ENCODE measurements at regions not wholly inside any gene's neighbourhood (a gene's known extent, or its start where the extent isn't known, plus 50 kb on each side); places are given as distances from the start of the nearest gene placed in this dataset.

DNA sequence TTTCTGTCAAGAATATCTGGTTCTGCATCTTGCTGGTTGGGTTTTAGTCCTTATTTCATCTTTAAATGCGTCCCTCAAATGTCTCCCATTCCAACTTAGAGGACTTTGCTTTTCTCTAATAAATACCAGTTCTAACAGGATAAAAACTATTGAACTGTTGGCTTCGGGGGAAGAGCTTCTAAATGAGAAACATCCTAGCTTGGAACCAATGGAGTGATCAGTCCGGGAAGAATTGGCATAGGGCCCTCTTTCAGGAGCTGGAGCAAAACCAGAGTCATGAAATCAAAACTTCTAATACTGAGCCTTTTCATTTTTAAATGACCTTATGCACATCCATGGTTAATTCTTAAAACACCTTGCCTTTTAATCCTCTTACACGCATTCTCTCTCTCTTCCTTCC, 401.6 kb upstream of the SMIM21 start:
- no peak for DNase-seq
- intact Hi-C loops (cut with DNase I, micrococcal nuclease) = no loop called here

GRCh38 chr18:75828379-75828778, 400.9 kb upstream of the SMIM21 start:
- TF ChIP-seq CTCF (IDR thresholded peaks at IDR 0.05) = no peak
- Histone ChIP-seq H3K4me1 (ENCODE audit: low read depth) (no peaks in the 10 kb centered on the region), H3K36me3 (ENCODE audit: low read depth) (no peaks in the 10 kb centered on the region), H3K9me3 (no peaks in the 10 kb centered on the region), H3K4me3 (no peak overlapping the region)
- intact Hi-C loops (cut with DNase I, micrococcal nuclease) = no loop called here
- peak; percentile 28 for ATAC-seq
- DNase-seq = peak in 1 of 3 donors; percentile 10

More for the DNA sequence above, 401.6 kb upstream of the SMIM21 start:
- TF ChIP-seq CTCF (IDR thresholded peaks at IDR 0.05) = no peak
- Histone ChIP-seq H3K36me3 (ENCODE audit: low read depth) (no peaks in the 10 kb centered on the region), H3K9me3 (no peaks in the 10 kb centered on the region), H3K4me1 (ENCODE audit: low read depth) (no peaks in the 10 kb centered on the region), H3K4me3 (no peak overlapping the region)
- ATAC-seq = no peak

DNA sequence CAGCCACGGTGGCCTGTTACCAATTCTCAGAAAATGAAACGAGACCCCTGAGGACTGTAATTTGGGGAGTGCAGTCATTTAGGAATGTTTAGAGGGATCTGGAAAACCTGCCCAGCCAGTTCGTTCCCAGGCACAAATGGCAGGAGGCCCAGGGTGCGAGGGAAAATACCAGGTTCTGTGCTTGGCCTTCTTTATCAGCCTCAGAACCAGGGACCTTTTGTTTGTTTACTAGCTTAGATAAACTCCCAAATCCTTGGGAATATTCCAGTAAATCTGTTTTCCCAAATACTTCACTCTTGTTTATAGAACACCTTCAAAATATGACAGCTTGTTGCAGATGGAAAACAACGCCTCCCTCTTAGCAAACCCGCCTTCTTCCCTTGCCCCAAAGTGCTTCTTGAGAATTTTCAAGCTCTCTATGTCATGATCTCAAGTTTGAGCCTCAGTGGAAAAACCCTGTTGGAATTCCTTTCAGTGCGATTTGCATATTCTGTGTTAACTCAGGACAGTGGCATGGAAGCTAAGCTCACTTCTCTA, 400.3 kb upstream of the SMIM21 start:
- no peak overlapping the region for H3K4me3 ChIP-seq
- DNase-seq (no peak), ATAC-seq (no peak)
- no peaks in the 10 kb centered on the region for H3K36me3 ChIP-seq (ENCODE audit: low read depth)
- H3K9me3 ChIP-seq = no peaks in the 10 kb centered on the region
- no peaks in the 10 kb centered on the region for H3K4me1 ChIP-seq (ENCODE audit: low read depth)
- intact Hi-C loops (cut with DNase I, micrococcal nuclease) = no loop called here
- no peak for TF ChIP-seq CTCF (IDR thresholded peaks at IDR 0.05)

GRCh38 chr18:75824661-75825060, 397.2 kb upstream of the SMIM21 start:
- H3K36me3 ChIP-seq (ENCODE audit: low read depth) = no peaks in the 10 kb centered on the region
- ATAC-seq = no peak
- no peak for TF ChIP-seq CTCF (IDR thresholded peaks at IDR 0.05)
- H3K4me3 ChIP-seq = no peak overlapping the region
- intact Hi-C loops (cut with DNase I, micrococcal nuclease) = no loop called here
- no peaks in the 10 kb centered on the region for H3K9me3 ChIP-seq
- no peak for DNase-seq
- H3K4me1 ChIP-seq (ENCODE audit: low read depth) = no peaks in the 10 kb centered on the region

DNA sequence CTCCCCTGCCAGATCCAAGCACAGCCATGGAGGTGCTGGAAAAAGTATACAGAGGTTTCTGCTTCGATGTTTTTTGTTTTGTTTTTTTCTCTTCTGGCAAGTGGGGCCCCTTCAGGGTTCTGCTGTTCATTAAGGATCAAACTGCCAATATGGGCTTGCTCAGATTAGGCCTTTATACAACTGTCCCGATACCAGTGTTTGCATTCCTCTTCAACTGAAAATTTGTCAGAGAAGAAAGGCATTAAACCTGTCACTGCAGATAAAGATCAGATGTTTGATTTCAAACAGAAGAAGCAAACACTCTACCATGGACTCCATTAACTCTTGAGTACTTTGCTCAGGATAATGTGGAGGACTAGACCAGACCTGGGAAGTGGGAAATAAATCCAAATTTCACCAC, 396.0 kb upstream of the SMIM21 start:
- no peaks in the 10 kb centered on the region for H3K9me3 ChIP-seq
- H3K36me3 ChIP-seq (ENCODE audit: low read depth) = no peaks in the 10 kb centered on the region
- no peak for TF ChIP-seq CTCF (IDR thresholded peaks at IDR 0.05)
- ATAC-seq = no peak
- no peak for DNase-seq
- H3K4me1 ChIP-seq (ENCODE audit: low read depth) = no peaks in the 10 kb centered on the region
- no peak overlapping the region for H3K4me3 ChIP-seq
- intact Hi-C loops (cut with DNase I, micrococcal nuclease) = no loop called here

- TF ChIP-seq CTCF (IDR thresholded peaks at IDR 0.05) = no peak
- Histone ChIP-seq H3K4me1 (ENCODE audit: low read depth) (no peaks in the 10 kb centered on the region), H3K9me3 (no peaks in the 10 kb centered on the region), H3K4me3 (no peak overlapping the region), H3K36me3 (ENCODE audit: low read depth) (no peaks in the 10 kb centered on the region)
- DNase-seq (no peak), ATAC-seq (no peak)
- intact Hi-C loops (cut with DNase I, micrococcal nuclease) = no loop called here
Measured at GRCh38 chr18:75818383-75818782, 390.9 kb upstream of the SMIM21 start.
